H1 (cell line): ENCODE measurements at regions not wholly inside any gene's neighbourhood (a gene's known extent, or its start where the extent isn't known, plus 50 kb on each side); places are given as distances from the start of the nearest gene placed in this dataset.
A peak's percentile ranks its signal among the peaks of the same experiment; 100 is the strongest.

Source experiments
- CTCF ChIA-PET: fragments of 300-600 bp; sonication (Branson Sonifier 250); formaldehyde crosslinking; loops from one replicate; lab custom pipeline; 2021; ENCODE audit not compliant: partially characterized antibody; lab: Charles Lee
- POLR2A ChIA-PET: fragments of 300-600 bp; sonication (Branson Sonifier 250); formaldehyde crosslinking; loops from one replicate; lab custom pipeline; 2021; ENCODE audit warnings: inconsistent platforms; ENCODE audit not compliant: partially characterized antibody; lab: Charles Lee
- DNase-seq, 2 experiments: peaks; one replicate each; pipeline versions ENCODE4 v3.0.0 to v3.0.0-alpha.2; 2010 to 2022; ENCODE audit warnings: low spot score in 2 of 2, low read depth in 1 of 2, mixed read lengths in 1 of 2
- FAIRE-seq: peaks from 2 replicates; lab custom pipeline; 2011; peaks lifted over from hg19 to GRCh38; lab: Jason Lieb, UNC
- H2AFZ ChIP-seq: 2 replicates; pipeline ENCODE4 v1.8.1; 2012; ENCODE audit warnings: low read length, inconsistent platforms
- H2AK5ac ChIP-seq: 2 replicates; pipeline ENCODE4 v1.6.1; 2013; ENCODE audit warnings: low read depth, low read length
- H2BK120ac ChIP-seq: replicated peaks from 2 replicates; pipeline ENCODE3; 2013; ENCODE audit warnings: low read depth, low read length, inconsistent platforms
- H2BK12ac ChIP-seq: 2 replicates; pipeline ENCODE4 v1.6.1; 2013; ENCODE audit warnings: low read depth, low read length
- H2BK15ac ChIP-seq: 2 replicates; pipeline ENCODE4 v1.6.1; 2013; ENCODE audit warnings: low read length
- H2BK20ac ChIP-seq: 2 replicates; pipeline ENCODE4 v1.6.1; 2013; ENCODE audit warnings: low read length
- H2BK5ac ChIP-seq: 2 replicates; pipeline ENCODE4 v1.6.1; 2013; ENCODE audit warnings: low read depth, low read length
- H3K14ac ChIP-seq: 2 replicates; pipeline ENCODE4 v1.6.1; 2013; ENCODE audit warnings: inconsistent platforms; ENCODE audit not compliant: insufficient read length
- H3K18ac ChIP-seq: 2 replicates; pipeline ENCODE4 v1.6.1; 2013; ENCODE audit warnings: low read length; ENCODE audit errors: extremely low read depth
- H3K23ac ChIP-seq: 2 replicates; pipeline ENCODE4 v1.6.1; 2013; ENCODE audit warnings: inconsistent platforms; ENCODE audit not compliant: insufficient read length
- H3K23me2 ChIP-seq: 2 replicates; pipeline ENCODE4 v1.6.1; 2013; ENCODE audit warnings: low read depth, low read length
- H3K27ac ChIP-seq: 2 replicates; pipeline ENCODE4 v1.6.1; 2011; ENCODE audit warnings: low read depth, low read length, inconsistent platforms
- H3K27me3 ChIP-seq, 4 experiments: replicated peaks in 1 of 4; 1 replicate in 1 of 4; 2 replicates in 3 of 4; pipeline versions ENCODE4 v1.6.1 to v1.8.1; 2011 to 2013; ENCODE audit warnings: low read length in 3 of 4, mild to moderate bottlenecking in 3 of 4, inconsistent platforms in 2 of 4, mixed read lengths in 2 of 4, moderate library complexity in 1 of 4; ENCODE audit not compliant: control insufficient read depth in 3 of 4, insufficient read depth in 3 of 4; ENCODE audit errors: extremely low read depth in 1 of 4
- H3K36me3 ChIP-seq, 4 experiments: 2 replicates each; pipeline versions ENCODE4 v1.6.1 to v1.8.1; 2011 to 2013; ENCODE audit warnings: mild to moderate bottlenecking in 4 of 4, low read length in 3 of 4, moderate library complexity in 2 of 4, control low read depth in 1 of 4, inconsistent platforms in 1 of 4; ENCODE audit not compliant: insufficient read depth in 4 of 4, control insufficient read depth in 2 of 4
- H3K4ac ChIP-seq: replicated peaks from 2 replicates; pipeline ENCODE3; 2013; ENCODE audit warnings: low read length, low read depth, mixed read lengths, inconsistent platforms; ENCODE audit not compliant: insufficient read length
- H3K4me1 ChIP-seq, 4 experiments: replicated peaks in 1 of 4; 1 replicate in 1 of 4; 2 replicates in 3 of 4; pipeline versions ENCODE4 v1.6.1 to v1.8.1; 2011 to 2013; ENCODE audit warnings: low read length in 3 of 4, inconsistent platforms in 2 of 4, mixed read lengths in 1 of 4; ENCODE audit not compliant: insufficient read depth in 4 of 4, control insufficient read depth in 3 of 4
- H3K4me2 ChIP-seq, 2 experiments: 2 replicates each; pipeline versions ENCODE4 v1.6.1 to v1.8.1; 2011 to 2013; ENCODE audit warnings: low read depth in 2 of 2, low read length in 2 of 2, control low read depth in 1 of 2, inconsistent platforms in 1 of 2, mild to moderate bottlenecking in 1 of 2; ENCODE audit not compliant: insufficient read depth in 1 of 2
- H3K4me3 ChIP-seq, 4 experiments: fragments of 200-600, 300-600 bp in 1 of 4; sonication (generic), shearing (Covaris generic), sonication (Bioruptor Twin) in 1 of 4; 2 replicates each; pipeline versions ENCODE4 v1.5.1 to v1.8.1; 2011 to 2016; ENCODE audit warnings: low read length in 4 of 4, low read depth in 3 of 4, control low read depth in 2 of 4, inconsistent platforms in 2 of 4, mild to moderate bottlenecking in 2 of 4, mixed read lengths in 1 of 4, moderate library complexity in 1 of 4; ENCODE audit not compliant: insufficient read depth in 2 of 4; ENCODE audit errors: extremely low read depth in 1 of 4
- H3K56ac ChIP-seq: replicated peaks from 2 replicates; pipeline ENCODE3; 2013; ENCODE audit warnings: low read depth, mild to moderate bottlenecking, mixed read lengths, low read length, inconsistent platforms; ENCODE audit not compliant: insufficient read length
- H3K79me1 ChIP-seq: 2 replicates; pipeline ENCODE4 v1.6.1; 2013; ENCODE audit warnings: low read depth, low read length, control low read depth
- H3K79me2 ChIP-seq, 2 experiments: 2 replicates each; pipeline versions ENCODE4 v1.6.1 to v1.8.1; 2012 to 2013; ENCODE audit warnings: low read length in 2 of 2, mild to moderate bottlenecking in 2 of 2, inconsistent platforms in 1 of 2; ENCODE audit not compliant: insufficient read depth in 2 of 2, control insufficient read depth in 1 of 2
- H3K9ac ChIP-seq, 4 experiments: replicated peaks in 1 of 4; 1 replicate in 1 of 4; 2 replicates in 3 of 4; pipeline versions ENCODE4 v1.6.1 to v1.8.1; 2011 to 2013; ENCODE audit warnings: low read depth in 3 of 4, low read length in 3 of 4, control low read depth in 2 of 4, mild to moderate bottlenecking in 2 of 4, moderate library complexity in 2 of 4, inconsistent platforms in 1 of 4; ENCODE audit errors: extremely low read depth in 1 of 4
- H3K9me3 ChIP-seq, 2 experiments: 2 replicates each; pipeline versions ENCODE4 v1.6.1 to v1.8.1; 2012 to 2013; ENCODE audit warnings: mild to moderate bottlenecking in 2 of 2, moderate library complexity in 2 of 2, control low read depth in 1 of 2, inconsistent platforms in 1 of 2, low read depth in 1 of 2, low read length in 1 of 2, mixed read lengths in 1 of 2; ENCODE audit not compliant: insufficient read depth in 2 of 2
- H4K20me1 ChIP-seq, 2 experiments: replicated peaks in 1 of 2; 2 replicates each; pipeline versions ENCODE3 to v1.8.1; 2011 to 2013; ENCODE audit warnings: inconsistent platforms in 2 of 2, low read length in 2 of 2, mild to moderate bottlenecking in 1 of 2; ENCODE audit not compliant: insufficient read depth in 2 of 2, control insufficient read depth in 1 of 2
- H4K5ac ChIP-seq: 2 replicates; pipeline ENCODE4 v1.6.1; 2013; ENCODE audit warnings: low read length, low read depth, mixed read lengths, inconsistent platforms; ENCODE audit not compliant: insufficient read length
- H4K8ac ChIP-seq: 2 replicates; pipeline ENCODE4 v1.8.0; 2013; ENCODE audit warnings: mild to moderate bottlenecking, moderate library complexity, low read length, inconsistent platforms; ENCODE audit not compliant: insufficient read depth; ENCODE audit errors: extremely low read depth
- H4K91ac ChIP-seq: replicated peaks from 2 replicates; pipeline ENCODE3; 2013; ENCODE audit warnings: low read length, mixed read lengths, inconsistent platforms; ENCODE audit not compliant: insufficient read length
- BCL11A ChIP-seq, 2 experiments: IDR thresholded peaks; one replicate each; pipeline ENCODE4 v1.6.1; 2011; ENCODE audit warnings: low read depth in 2 of 2, low read length in 2 of 2, mild to moderate bottlenecking in 2 of 2
- CREB1 ChIP-seq: IDR thresholded peaks from 2 replicates; pipeline ENCODE4 v1.6.1; 2012; ENCODE audit warnings: inconsistent platforms
- EGR1 ChIP-seq: IDR thresholded peaks from 2 replicates; pipeline ENCODE4 v1.6.1; 2011; ENCODE audit warnings: low read depth, low read length, borderline replicate concordance
- FOSL1 ChIP-seq: IDR thresholded peaks from 2 replicates; pipeline ENCODE4 v1.6.1; 2011; ENCODE audit warnings: mild to moderate bottlenecking, low read depth, low read length, moderate library complexity; ENCODE audit not compliant: insufficient read depth
- JUN ChIP-seq: IDR thresholded peaks from 2 replicates; pipeline ENCODE4 v1.6.1; 2011; ENCODE audit warnings: low read depth, mild to moderate bottlenecking, improper control_type of control experiment, low read length
- MAFK ChIP-seq: IDR thresholded peaks from 2 replicates; pipeline ENCODE4 v1.6.1; 2012; ENCODE audit warnings: low read depth, mild to moderate bottlenecking, improper control_type of control experiment, low read length
- POLR2A ChIP-seq, 2 experiments: IDR thresholded peaks; 1 replicate in 1 of 2; 2 replicates in 1 of 2; pipeline ENCODE4 v1.6.1; 2011; ENCODE audit warnings: low read depth in 2 of 2, low read length in 2 of 2, mild to moderate bottlenecking in 2 of 2; ENCODE audit errors: control extremely low read depth in 1 of 2
- POLR2AphosphoS5 ChIP-seq: IDR thresholded peaks from 2 replicates; pipeline ENCODE4 v1.6.1; 2011; ENCODE audit warnings: low read depth, low read length
- RAD21 ChIP-seq, 2 experiments: IDR thresholded peaks in 1 of 2; conservative IDR thresholded peaks in 1 of 2; 2 replicates each; pipeline ENCODE4 v1.6.1; 2011; ENCODE audit warnings: low read depth in 2 of 2, low read length in 2 of 2, improper control_type of control experiment in 1 of 2, inconsistent platforms in 1 of 2, mild to moderate bottlenecking in 1 of 2, moderate library complexity in 1 of 2
- TAF1 ChIP-seq: IDR thresholded peaks from 2 replicates; pipeline ENCODE4 v1.6.1; 2011; ENCODE audit warnings: mild to moderate bottlenecking, low read depth, low read length
- TCF12 ChIP-seq: IDR thresholded peaks from 2 replicates; pipeline ENCODE4 v1.6.1; 2011; ENCODE audit warnings: low read depth, mild to moderate bottlenecking, low read length
- ZNF274 ChIP-seq: IDR thresholded peaks from 2 replicates; pipeline ENCODE4 v1.7.0; 2012; ENCODE audit warnings: low read length, borderline replicate concordance; ENCODE audit errors: extremely low read depth
- WGBS, 2 experiments: shearing (Covaris generic) in 1 of 2; methylation state at CpG; one replicate each; pipeline versions ENCODE4 v1.1.6 to v1.1.7; 2013 to 2015; ENCODE audit warnings: low lambda C conversion rate in 2 of 2, mixed read lengths in 2 of 2, inconsistent platforms in 1 of 2, low coverage in 1 of 2, missing lambda C conversion rate in 1 of 2; ENCODE audit not compliant: insufficient replicate concordance in 2 of 2, insufficient coverage in 1 of 2, insufficient read length in 1 of 2; ENCODE audit errors: extremely low coverage in 1 of 2, missing lambda C conversion rate in 1 of 2; 5-methylcytosine and 5-hydroxymethylcytosine counted together

DNA sequence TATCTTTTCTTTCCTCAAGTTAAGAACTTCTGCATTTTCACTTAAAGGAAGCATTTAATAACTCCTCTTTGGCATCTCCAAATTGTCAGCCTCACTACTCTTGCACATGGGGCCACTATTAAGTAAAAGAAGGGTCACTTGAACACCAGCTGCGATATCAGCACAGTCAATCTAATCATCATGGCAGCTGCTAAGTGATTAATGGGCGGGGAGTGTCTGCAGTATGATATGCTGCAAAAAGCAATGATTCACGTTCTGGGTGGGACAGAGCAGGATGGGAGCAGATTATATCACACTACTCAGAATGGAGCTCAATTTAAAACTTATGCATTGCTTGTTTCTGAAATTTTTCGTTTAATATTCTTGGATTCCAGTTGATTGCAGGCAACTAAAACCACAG, 447.4 kb upstream of the PFKP start:
- Histone ChIP-seq H4K91ac (peak overlapping the region; percentile 94), H3K23ac (no peak overlapping the region), H2BK15ac (no peak overlapping the region), H3K4me2 (no peak overlapping the region), H2AK5ac (no peak overlapping the region), H3K36me3 (no peaks in the 10 kb centered on the region), H3K9ac (no peak overlapping the region), H3K27me3 (no peaks in the 10 kb centered on the region), H4K20me1 (no peaks in the 10 kb centered on the region), H2BK5ac (peak overlapping the region; percentile 49; the same call in 1 of the 2 replicates), H3K18ac (no peak overlapping the region), H3K27ac (no peak overlapping the region), H2AFZ (no peak overlapping the region), H3K9me3 (no peaks in the 10 kb centered on the region), H3K23me2 (peaks cover 4% of the 10 kb centered on the region; the same call in 1 of the 2 replicates), H3K14ac (no peak overlapping the region), H3K4me1 (peaks cover 4% of the 10 kb centered on the region in 4 experiments; a peak in 5 of 7 replicates), H3K4me3 (no peak overlapping the region), H2BK12ac (peak overlapping the region; percentile 65; the same call in 1 of the 2 replicates), H3K79me2 (no peaks in the 10 kb centered on the region), H2BK120ac (peak overlapping the region; percentile 74), H3K4ac (no peak overlapping the region), H3K56ac (no peak overlapping the region), H3K79me1 (no peaks in the 10 kb centered on the region), H2BK20ac (0 out of 2 replicates have a peak overlapping the region, but pooled peaks have one; percentile 54), H4K8ac (no peak overlapping the region), H4K5ac (no peak overlapping the region)
- CTCF ChIA-PET, result interaction anchor here (0.6 to 3.2 kb wide), 21 partner anchors 9 to 309 kb away, joined by 3 to 20 read pairs (median 4); no protein-coding TSS in a partner anchor
- POLR2A ChIA-PET, result no interaction called here
- DNase-seq (no peak), FAIRE-seq (no peak)
- WGBS, 2 experiments, result 88% methylated on average over 4 of the region's 4 CpGs; no CpG with 5 or more reads in 1 of the 2 experiments
- TF ChIP-seq TCF12, result no peak
- no peak for TF ChIP-seq EGR1
- TF ChIP-seq FOSL1, result no peak
- TF ChIP-seq POLR2A (IDR thresholded peaks at IDR 0.05; ENCODE audit: control extremely low read depth in 1 of 2, low read depth in 2 of 2, low read length in 2 of 2), result no peak
- TF ChIP-seq CREB1, result no peak
- TF ChIP-seq RAD21 (IDR thresholded peaks at IDR 0.05 in 1 of 2, conservative IDR thresholded peaks at IDR 0.05 in 1 of 2; ENCODE audit: low read depth in 2 of 2, low read length in 2 of 2), result no peak
- TF ChIP-seq POLR2AphosphoS5, result no peak
- no peak for TF ChIP-seq JUN
- TF ChIP-seq MAFK, result no peak
- no peak for TF ChIP-seq ZNF274
- TF ChIP-seq TAF1, result no peak
- no peak for TF ChIP-seq BCL11A (IDR thresholded peaks at IDR 0.05; ENCODE audit: low read depth in 2 of 2, low read length in 2 of 2)
